ENCODE measurements at regions not wholly inside any gene's neighbourhood (a gene's known extent, or its start where the extent isn't known, plus 50 kb on each side); places are given as distances from the start of the nearest gene placed in this dataset.

DNA sequence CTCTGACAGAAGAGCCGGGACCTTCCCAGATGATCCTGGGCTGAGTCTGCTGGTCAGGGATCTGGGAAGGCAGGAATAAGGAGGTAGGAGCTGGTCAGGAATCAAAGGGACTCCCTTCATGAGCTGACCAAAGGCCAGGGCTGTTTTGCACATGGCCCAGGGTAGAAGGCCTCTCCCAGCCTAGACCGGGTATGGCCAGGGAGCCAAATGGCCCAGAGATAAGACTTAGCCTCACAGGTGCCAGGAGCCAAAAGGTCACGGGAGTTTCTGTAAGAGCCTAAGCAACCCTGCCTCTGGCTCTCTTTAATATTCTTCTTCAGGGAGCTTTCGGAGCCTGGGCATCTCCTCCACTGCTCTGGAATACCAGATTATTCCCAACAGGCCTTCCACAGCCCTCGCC is 191.3 kb upstream of the PWP1 start:
- Histone ChIP-seq H3K27me3 (no peaks in the 10 kb centered on the region), H3K4me1 (ENCODE audit: insufficient read depth) (no peaks in the 10 kb centered on the region), H3K9me2 (replicated peaks; ENCODE audit: insufficient read depth) (no peaks in the 10 kb centered on the region), H4K20me1 (ENCODE audit: insufficient read depth, poor library complexity, severe bottlenecking) (no peaks in the 10 kb centered on the region), H2AFZ (no peak overlapping the region), H3K9me3 (ENCODE audit: low read depth) (no peaks in the 10 kb centered on the region), H3K79me2 (no peaks in the 10 kb centered on the region), H3K27ac (no peak overlapping the region), H3K36me3 (replicated peaks; ENCODE audit: insufficient read depth, low read depth) (no peaks in the 10 kb centered on the region), H3K4me3 (no peak overlapping the region), H3K4me2 (no peak overlapping the region)
- no peak for DNase-seq (ENCODE audit: low spot score)
- 96% methylated on average over 5 of the region's 5 CpGs for WGBS (ENCODE audit: low lambda C conversion rate, missing lambda C conversion rate)
- TF ChIP-seq EZH2phosphoT487 (IDR thresholded peaks at IDR 0.05; ENCODE audit: low read depth, severe bottlenecking, unreplicated experiment) (no peak), EZH2 (IDR thresholded peaks at IDR 0.05; ENCODE audit: borderline replicate concordance) (no peak)
- TF ChIP-seq, protein P1, sequence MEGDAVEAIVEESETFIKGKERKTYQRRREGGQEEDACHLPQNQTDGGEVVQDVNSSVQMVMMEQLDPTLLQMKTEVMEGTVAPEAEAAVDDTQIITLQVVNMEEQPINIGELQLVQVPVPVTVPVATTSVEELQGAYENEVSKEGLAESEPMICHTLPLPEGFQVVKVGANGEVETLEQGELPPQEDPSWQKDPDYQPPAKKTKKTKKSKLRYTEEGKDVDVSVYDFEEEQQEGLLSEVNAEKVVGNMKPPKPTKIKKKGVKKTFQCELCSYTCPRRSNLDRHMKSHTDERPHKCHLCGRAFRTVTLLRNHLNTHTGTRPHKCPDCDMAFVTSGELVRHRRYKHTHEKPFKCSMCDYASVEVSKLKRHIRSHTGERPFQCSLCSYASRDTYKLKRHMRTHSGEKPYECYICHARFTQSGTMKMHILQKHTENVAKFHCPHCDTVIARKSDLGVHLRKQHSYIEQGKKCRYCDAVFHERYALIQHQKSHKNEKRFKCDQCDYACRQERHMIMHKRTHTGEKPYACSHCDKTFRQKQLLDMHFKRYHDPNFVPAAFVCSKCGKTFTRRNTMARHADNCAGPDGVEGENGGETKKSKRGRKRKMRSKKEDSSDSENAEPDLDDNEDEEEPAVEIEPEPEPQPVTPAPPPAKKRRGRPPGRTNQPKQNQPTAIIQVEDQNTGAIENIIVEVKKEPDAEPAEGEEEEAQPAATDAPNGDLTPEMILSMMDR (IDR thresholded peaks at IDR 0.05; ENCODE audit: poor library complexity) = no peak

DNA sequence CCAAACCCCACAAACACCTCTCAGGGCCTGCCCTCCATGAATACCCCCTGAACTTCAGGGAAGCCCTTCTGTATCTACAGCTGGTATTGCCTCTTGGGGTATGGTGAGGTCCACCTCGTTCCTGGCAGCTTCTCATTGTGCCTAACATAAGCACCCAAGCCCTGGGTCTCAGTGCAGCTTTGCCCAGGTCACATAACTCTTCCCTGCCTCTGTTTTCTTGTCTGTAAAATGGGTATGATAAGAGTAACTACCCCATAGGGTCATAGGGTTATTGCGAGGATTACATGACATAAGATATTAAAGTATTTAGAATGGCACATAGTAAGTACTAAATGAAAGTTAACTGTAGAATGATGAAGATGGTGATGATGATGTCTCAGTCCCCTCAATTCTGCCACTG is 190.0 kb upstream of the PWP1 start:
- Histone ChIP-seq H3K27me3 (no peaks in the 10 kb centered on the region), H4K20me1 (ENCODE audit: insufficient read depth, poor library complexity, severe bottlenecking) (no peaks in the 10 kb centered on the region), H3K36me3 (replicated peaks; ENCODE audit: insufficient read depth, low read depth) (no peaks in the 10 kb centered on the region), H3K79me2 (no peaks in the 10 kb centered on the region), H3K9me2 (replicated peaks; ENCODE audit: insufficient read depth) (no peaks in the 10 kb centered on the region), H3K4me2 (no peak overlapping the region), H3K27ac (no peak overlapping the region), H3K9me3 (ENCODE audit: low read depth) (no peaks in the 10 kb centered on the region), H3K4me1 (ENCODE audit: insufficient read depth) (no peaks in the 10 kb centered on the region), H3K4me3 (no peak overlapping the region), H2AFZ (no peak overlapping the region)
- DNase-seq (ENCODE audit: low spot score) = no peak
- no peak for TF ChIP-seq EZH2phosphoT487 (IDR thresholded peaks at IDR 0.05; ENCODE audit: low read depth, severe bottlenecking, unreplicated experiment)
- 97% methylated on average over 2 of the region's 2 CpGs for WGBS (ENCODE audit: low lambda C conversion rate, missing lambda C conversion rate)

DNA sequence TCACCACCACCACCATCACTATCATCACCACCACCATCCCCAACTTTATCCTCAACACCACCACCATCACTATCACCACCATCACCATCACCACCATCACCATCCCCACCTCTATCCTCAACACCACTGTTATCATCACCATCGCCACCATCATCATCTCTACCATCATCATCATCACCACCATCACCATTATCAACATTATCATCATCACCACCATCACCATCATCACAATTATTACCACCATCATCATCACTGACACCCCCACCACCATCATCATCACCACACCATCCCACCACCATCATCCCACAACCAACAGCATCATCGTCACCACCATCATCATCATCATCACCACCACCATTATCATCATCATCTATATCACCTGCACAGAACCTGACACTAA is 188.4 kb upstream of the PWP1 start:
- H3K79me2 ChIP-seq = no peaks in the 10 kb centered on the region
- no peak overlapping the region for H3K4me3 ChIP-seq
- no peak overlapping the region for H3K27ac ChIP-seq
- no peaks in the 10 kb centered on the region for H3K9me3 ChIP-seq (ENCODE audit: low read depth)
- TF ChIP-seq EZH2phosphoT487 (IDR thresholded peaks at IDR 0.05; ENCODE audit: low read depth, severe bottlenecking, unreplicated experiment) = no peak
- TF ChIP-seq EZH2 (IDR thresholded peaks at IDR 0.05; ENCODE audit: borderline replicate concordance) = no peak
- TF ChIP-seq, protein P1 (IDR thresholded peaks at IDR 0.05; ENCODE audit: poor library complexity) = no peak
- no peaks in the 10 kb centered on the region for H3K36me3 ChIP-seq (replicated peaks; ENCODE audit: insufficient read depth, low read depth)
- H3K4me2 ChIP-seq = no peak overlapping the region
- DNase-seq (ENCODE audit: low spot score) = no peak
- H4K20me1 ChIP-seq (ENCODE audit: insufficient read depth, poor library complexity, severe bottlenecking) = no peaks in the 10 kb centered on the region
- 100% methylated on average over 2 of the region's 2 CpGs for WGBS (ENCODE audit: low lambda C conversion rate, missing lambda C conversion rate)
- no peaks in the 10 kb centered on the region for H3K27me3 ChIP-seq
- H3K9me2 ChIP-seq (replicated peaks; ENCODE audit: insufficient read depth) = no peaks in the 10 kb centered on the region
- H3K4me1 ChIP-seq (ENCODE audit: insufficient read depth) = no peaks in the 10 kb centered on the region
- no peak overlapping the region for H2AFZ ChIP-seq

DNA sequence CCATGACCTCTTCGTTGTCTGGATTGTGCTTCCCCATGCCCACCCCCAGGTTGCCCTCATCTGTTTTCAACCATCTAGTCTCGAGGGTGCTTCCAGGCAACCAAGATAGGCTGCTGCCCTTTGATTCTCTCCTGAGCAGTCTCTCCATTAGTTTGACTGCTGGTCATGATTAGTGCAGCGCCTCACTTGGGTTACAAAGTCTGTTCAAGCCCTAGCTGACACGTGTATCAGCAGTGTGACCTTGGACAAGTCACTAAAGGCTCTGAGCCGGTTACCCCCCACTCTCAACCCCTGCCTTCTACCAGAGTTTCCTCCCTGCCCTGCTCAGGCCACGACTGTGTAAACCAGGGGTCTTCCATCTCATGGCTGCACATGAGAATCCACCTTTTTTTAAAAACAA is 185.3 kb upstream of the PWP1 start:
- Histone ChIP-seq H3K36me3 (replicated peaks; ENCODE audit: insufficient read depth, low read depth) (no peaks in the 10 kb centered on the region), H3K4me1 (ENCODE audit: insufficient read depth) (no peaks in the 10 kb centered on the region), H3K27me3 (no peaks in the 10 kb centered on the region), H3K27ac (no peak overlapping the region), H3K9me2 (replicated peaks; ENCODE audit: insufficient read depth) (no peaks in the 10 kb centered on the region), H3K4me2 (no peak overlapping the region), H3K79me2 (no peaks in the 10 kb centered on the region), H3K9me3 (ENCODE audit: low read depth) (no peaks in the 10 kb centered on the region), H2AFZ (no peak overlapping the region), H3K4me3 (no peak overlapping the region), H4K20me1 (ENCODE audit: insufficient read depth, poor library complexity, severe bottlenecking) (no peaks in the 10 kb centered on the region)
- 87% methylated on average over 6 of the region's 6 CpGs for WGBS (ENCODE audit: low lambda C conversion rate, missing lambda C conversion rate)
- TF ChIP-seq EZH2phosphoT487 (IDR thresholded peaks at IDR 0.05; ENCODE audit: low read depth, severe bottlenecking, unreplicated experiment) = no peak
- TF ChIP-seq EZH2 (IDR thresholded peaks at IDR 0.05; ENCODE audit: borderline replicate concordance) = no peak
- TF ChIP-seq, protein P1 (IDR thresholded peaks at IDR 0.05; ENCODE audit: poor library complexity) = no peak
- no peak for DNase-seq (ENCODE audit: low spot score)
